SW 1271 (cell line): ENCODE measurements at regions not wholly inside any gene's neighbourhood (a gene's known extent, or its start where the extent isn't known, plus 50 kb on each side); places are given as distances from the start of the nearest gene placed in this dataset.

Experiments
- DNase-seq, 2 experiments: peaks; one replicate each; lab custom pipeline; 2025; lab: John Stamatoyannopoulos, UW

- peak in 1 of 2 experiments; percentile 29 for DNase-seq
Measured at GRCh38 chr6:138692058-138692977, 81.3 kb upstream of the CCDC28A start.

DNA sequence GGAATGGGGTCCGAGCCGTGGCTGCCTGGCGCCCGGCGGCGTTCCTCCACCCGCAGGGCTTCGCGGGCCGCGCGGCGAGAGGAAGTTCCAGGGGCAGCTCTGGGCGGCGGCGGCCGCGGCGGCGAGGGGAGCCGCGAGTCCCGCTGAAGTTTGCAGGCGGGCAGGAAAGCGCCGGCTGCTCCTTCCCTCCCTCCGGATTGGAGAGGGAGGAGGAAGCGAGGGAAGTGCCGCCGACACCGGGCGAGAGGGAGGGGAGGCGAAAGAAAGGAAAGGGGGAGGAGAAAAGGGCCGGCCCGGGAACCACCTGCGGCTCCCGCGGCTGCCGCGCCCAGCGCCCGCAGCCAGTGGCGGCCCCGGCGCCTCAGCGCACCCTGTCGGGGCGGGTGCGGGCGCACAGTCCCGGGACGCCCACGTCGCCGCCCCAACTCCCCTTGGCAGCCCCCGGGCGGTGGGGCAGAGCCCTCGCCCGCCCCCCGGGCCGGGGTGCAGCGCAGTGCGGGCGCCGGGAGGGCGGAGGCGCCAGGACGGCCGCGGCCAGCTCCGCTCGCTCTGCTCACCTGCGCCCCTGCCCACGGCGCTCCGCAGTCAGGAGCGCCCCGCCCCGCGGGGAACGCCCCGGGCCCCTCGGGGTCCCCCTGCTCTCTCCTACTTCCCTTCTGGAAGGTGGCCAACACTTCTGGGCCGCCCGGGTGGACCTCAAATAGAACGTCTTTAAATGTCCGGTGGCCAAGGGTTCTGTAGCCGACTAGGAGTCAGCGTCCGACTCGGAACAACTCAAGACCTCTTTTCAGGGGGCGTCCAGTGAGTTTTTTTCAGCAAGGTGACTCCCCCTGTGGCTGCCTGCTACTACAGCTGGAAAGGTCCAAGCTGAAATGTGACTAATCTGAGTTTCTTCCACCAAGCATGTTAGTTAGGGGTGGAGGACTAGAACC, 80.3 kb upstream of the CCDC28A start:
- peak; percentile 23 to 68 for DNase-seq

DNA sequence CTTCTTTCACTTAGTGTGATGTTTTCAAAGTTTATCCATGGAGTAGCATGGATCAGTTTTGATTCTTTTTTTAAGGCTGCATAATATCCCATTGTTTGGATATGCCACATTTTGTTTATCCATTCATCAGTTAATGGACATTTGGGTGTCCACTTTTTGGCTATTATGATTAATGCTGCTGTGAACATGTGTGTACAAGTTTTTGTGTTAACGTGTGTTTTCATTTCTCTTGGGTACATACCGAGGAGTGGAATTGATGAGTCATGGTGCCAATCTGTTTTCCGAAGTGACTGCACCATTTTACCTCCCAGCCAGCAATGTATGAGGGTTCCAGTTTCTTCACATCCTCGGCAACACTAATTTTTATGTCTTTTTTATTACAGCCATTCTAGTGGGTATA, 78.4 kb upstream of the CCDC28A start:
- no peak for DNase-seq

GRCh38 chr6:138714493-138714892, 59.1 kb upstream of the CCDC28A start:
- DNase-seq: no peak

DNA sequence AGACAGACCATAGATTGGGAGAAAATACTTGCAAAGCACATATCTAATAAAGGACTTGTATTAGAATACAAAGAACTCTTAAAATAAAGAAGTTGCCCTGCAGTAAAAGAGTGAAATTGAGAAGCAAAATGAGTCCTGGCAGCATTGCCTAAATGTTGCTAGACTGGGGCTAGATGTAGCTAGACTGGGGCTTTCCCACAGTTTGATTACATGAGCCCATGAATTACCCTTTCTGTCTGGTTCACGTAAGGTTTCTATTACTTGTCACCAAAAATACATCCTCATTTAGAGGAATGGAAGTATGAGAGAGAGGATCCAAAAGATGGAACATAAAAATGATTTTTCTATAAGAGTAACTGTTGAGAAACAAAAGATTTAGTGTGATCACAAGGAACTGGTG, 57.6 kb upstream of the CCDC28A start:
- DNase-seq: no peak

DNA sequence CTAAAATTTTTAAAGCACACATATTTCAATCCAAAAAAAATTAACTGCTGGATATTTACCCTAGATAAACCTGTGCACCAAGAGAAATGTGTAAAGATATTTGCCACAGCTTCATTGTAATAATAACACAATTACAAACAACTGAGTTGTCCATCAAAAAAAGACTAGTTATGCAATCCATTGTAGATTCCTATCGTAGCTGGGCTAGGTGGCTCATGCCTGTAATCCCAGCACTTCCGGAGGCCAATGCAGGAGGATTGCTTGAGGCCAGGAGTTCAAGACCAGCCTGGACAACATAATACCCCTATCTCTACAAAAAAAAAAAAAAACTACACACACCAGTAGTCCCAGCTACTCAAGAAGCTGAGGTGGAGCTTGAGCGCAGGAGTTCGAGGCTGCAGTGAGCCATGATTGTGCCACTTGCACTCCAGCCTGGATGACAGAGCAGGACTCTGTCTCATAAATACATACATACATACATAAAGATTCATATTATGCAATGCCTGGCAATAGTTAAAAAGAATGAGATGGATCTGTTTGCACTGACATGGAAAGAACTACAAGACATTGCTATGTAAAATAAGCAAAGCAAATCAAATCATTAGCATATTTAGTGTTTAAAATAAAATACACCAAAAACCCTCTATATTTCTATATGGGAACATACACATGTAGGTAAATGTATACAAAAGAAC, 56.5 kb upstream of the CCDC28A start:
- DNase-seq: no peak

DNA sequence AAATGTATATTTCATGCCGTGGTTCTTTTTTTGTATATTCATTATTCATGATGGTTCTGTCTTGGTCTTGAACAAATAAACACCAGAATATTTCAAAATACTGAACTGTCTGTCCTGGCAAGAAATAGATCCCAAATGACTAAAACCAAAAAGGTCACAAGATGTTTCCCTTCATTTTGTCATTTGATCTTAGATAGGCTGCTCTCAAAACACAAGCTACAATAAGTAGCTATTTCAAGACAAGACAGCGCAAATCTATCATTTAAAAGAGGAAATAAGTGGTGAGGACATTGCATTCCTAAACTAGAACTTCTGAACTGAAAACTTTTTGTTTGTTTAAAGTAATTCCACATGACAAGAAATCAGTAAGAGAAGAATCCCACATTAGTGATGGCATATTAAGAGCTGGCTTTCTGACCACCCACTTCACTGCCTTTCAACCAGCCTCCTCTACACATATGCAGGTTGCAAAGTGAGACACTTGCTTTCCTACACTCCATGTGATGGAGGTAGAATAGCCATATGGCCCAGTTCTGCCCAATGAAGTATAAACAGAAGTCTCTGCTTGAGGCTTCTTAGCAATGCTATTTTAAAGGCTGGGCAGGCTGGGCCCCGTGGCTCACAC, 54.4 kb upstream of the CCDC28A start:
- no peak for DNase-seq

- no peak for DNase-seq
Measured at GRCh38 chr6:138719744-138720143, 53.8 kb upstream of the CCDC28A start.

DNA sequence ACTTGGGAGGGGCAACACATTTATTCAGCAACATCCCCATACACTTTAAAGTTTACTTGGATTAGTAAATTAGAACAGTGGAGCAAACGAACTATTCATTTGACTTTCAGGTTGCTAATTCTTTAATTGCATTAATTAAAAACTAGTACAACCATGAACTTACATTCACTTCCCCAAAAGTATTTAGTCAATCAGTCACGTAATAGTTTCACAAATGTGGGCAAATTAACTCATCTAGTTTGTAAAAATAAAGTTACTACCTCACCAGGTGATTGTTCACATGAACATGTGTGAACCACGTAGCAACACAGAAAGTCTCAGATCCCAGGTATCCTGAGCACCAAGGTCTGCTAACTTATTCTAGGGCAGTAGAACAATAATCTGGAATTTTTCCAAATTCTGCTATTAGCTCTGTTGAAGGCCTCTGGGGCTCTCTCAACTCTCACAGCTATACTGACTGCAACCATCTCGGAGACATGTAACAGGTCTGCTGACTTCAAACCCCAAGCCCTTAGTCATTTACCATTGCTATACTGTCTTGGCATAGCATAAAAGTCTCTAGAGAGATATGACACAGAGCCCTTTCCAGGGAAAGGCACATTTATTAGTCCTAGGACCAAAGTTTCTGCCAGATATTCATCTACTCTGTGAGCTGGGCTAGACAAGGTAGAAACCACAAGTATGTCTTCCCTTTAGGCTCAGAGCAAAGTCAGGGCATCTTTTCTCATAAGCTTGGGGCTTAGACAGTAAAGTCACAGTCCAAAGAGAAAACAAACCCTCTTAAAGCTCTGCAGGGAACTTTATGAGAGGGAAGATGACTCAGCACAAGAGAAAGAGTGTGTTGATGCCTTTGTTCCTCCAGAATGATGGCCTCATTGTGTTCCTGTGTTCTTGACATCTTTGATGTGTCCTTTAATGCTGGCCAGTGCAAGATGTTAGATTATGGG, 50.9 kb upstream of the CCDC28A start:
- DNase-seq: no peak
